Stimulated activated CD8-positive, alpha-beta memory T cell treated with anti-CD3 and anti-CD28 coated beads, Interleukin-15, amount 100 ng/mL, for 24 hours (primary cell): ENCODE measurements at regions not wholly inside any gene's neighbourhood (a gene's known extent, or its start where the extent isn't known, plus 50 kb on each side); places are given as distances from the start of the nearest gene placed in this dataset.

Experiments used
- DNase-seq: peaks from one replicate; pipeline ENCODE4 v3.0.0-alpha.2; 2020; ENCODE audit warnings: low read depth

DNA sequence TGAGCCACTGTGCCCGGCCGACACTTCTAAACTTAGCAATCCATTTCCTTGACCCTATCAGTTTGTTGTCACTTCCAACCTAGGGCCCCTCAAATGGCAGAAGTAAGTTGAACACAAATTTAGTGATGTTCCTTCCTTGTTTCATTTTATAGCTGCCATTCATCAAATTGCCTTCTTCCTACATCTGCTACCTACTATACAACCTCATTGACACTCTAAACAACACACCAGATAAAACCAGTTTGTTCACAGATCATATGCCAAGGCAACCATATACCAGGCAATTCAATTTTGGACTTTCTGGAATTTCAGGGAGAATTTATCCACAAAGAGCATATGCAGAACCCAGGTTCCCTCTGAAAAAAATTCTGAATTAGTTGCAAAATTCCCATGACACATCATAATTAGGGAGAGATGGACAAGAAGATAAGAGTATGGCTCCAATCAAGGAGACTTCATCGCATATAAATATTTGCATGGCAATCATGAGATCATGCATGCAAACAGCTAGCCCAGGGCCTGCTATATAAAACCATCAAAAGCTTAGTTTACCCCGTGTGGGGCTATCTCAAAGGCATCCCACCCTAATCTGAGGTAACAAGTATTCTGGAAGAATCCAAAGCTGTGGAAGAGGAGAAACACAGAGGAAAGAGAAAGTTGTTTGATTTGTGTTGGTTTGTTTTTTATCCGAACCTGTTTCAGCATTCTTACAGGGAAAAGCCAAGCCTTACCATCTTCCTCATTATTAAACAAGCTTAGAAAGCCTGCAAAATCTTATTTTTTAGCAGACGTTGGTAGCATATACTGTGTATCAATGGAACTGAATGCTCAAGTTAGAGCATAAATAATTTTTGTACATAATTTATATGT is 132.8 kb upstream of the TNFAIP3 start:
- no peak for DNase-seq

DNA sequence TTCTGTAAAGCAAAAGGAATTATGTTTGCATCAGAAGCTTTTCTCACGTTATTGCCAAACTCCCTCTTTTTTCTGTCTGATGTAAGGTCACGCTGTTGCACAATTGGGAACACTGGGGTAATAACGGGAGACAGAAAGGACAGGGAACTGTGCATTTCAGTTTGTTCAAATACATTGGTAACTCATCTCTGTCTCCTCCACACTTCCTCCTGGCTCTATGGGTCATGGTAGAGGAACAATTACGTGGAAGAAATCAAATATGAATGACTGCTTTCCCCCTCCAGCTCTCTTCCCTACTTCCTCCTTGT is 132.2 kb upstream of the TNFAIP3 start:
- no peak for DNase-seq

- no peak for DNase-seq
Observed at GRCh38 chr6:137736048-137736818, 130.8 kb upstream of the TNFAIP3 start.

- DNase-seq = no peak
Observed at GRCh38 chr6:137736911-137737310, 130.1 kb upstream of the TNFAIP3 start.

- DNase-seq = no peak
Observed at GRCh38 chr6:137737836-137738596, 129.0 kb upstream of the TNFAIP3 start.

- DNase-seq = no peak
Observed at GRCh38 chr6:137738931-137739504, 128.0 kb upstream of the TNFAIP3 start.

DNA sequence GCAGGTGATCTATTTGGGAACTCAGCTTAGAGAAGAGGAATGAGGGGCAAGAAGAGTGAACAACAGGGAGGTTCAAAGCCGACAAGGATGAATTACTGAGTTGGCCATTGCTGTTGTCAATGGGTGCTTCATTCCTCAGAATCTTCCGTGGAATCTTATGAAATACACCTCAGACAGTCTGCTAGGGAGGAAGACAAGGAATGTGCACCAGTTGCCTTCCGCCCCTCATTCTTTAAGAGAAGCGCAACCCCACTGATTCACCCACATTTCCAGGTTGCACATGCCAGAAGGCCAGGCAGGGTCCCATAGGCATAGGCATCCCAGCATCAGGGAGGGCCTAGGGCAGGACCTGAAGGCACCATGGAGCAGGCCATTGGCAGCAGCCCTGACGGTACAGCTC is 127.5 kb upstream of the TNFAIP3 start:
- no peak for DNase-seq

- no peak for DNase-seq
Observed at GRCh38 chr6:137740091-137740755, 126.8 kb upstream of the TNFAIP3 start.

DNA sequence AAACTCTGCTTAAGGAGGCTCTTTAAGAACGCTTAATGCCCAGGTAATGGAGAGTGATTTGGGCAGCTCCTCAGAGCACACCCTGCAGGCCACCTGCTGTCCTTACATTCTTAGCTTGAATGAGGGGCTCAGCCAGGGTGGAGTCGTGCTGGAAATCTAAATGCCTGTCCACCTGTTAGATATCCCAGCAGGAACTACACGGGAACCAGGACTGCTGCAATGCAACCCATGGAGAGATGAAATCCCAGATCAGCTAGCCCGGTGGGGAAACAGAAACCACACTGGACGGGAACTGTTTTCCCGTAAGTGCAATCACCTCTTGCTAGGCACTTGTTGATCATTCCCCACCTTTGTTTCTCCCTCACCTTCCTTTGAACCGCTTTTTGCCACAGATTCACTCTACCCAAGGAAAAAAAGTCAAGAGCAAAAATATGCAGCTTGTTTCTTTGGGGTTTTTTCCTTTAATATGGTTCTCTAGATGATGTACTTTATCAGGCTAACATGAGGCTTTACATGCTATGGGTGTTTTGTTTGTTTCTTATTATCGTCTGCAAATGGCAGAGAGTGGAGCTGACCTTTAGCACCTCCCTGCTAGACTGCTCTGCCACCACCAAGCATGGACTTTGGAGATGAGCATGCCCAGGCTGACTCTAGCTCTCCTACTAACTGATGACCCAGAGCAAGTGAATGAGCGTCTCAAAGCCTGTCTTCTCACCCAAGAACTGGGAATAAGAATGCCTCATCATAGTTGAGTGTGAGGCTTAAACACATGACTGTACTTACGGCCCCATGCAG is 125.9 kb upstream of the TNFAIP3 start:
- DNase-seq = no peak

DNA sequence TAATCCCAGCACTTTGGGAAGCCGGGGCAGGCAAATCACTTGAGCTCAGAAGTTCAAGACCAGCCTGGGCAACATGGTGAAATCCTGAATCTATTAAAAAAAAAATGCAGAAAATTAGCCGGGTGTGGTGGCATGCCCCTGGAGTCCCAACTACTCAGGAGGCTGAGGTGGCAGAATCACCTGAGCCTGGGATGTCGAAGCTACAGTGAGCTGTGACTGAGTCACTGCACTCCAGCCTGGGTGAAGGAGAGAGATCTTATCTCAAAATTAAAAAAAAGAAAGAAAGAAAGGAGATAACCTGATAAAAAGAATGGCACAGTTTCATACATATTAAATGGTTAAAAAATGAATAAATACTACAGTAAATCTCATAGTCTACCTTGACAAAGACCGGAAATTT is 123.6 kb upstream of the TNFAIP3 start:
- DNase-seq = no peak

DNA sequence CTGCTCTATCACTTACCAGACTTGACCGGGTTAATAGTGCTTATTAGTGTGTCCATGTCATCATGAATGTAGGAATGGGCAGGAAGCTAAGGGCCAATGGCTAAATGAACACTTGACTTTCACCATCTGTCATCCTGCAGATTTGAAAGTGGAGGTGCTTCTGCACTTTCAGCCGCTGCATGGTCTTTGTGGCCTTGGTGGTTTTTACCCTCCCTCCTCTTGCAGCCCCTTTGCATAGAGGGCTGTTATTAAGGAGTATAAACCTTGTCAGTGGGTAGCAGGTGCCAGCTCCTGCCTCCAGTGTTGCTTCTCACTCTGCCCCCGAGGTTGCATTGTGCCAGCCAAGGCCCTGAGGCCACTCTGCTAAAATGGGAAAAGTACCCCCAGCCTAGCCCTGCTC is 122.2 kb upstream of the TNFAIP3 start:
- no peak for DNase-seq

- DNase-seq = no peak
Observed at GRCh38 chr6:137745321-137745720, 121.7 kb upstream of the TNFAIP3 start.

DNA sequence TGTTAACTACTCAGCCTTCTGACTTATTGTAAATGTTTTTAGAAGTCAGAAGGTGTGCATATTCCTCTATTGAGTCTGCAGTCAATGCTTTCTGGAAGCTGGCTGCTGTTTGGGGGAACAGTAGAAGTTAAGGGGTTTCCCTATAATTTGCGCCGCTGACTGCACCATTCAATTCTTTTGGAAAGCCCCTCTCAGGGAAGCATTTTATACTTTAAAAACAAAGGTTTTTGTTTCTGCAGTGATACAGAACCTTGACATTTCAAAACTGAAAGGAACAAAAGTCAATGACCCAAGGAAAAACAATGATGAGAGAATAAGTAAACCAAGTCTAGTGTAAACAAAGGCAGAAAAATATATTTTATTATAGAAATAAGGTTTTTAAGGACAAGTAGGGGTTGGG is 120.8 kb upstream of the TNFAIP3 start:
- no peak for DNase-seq

DNA sequence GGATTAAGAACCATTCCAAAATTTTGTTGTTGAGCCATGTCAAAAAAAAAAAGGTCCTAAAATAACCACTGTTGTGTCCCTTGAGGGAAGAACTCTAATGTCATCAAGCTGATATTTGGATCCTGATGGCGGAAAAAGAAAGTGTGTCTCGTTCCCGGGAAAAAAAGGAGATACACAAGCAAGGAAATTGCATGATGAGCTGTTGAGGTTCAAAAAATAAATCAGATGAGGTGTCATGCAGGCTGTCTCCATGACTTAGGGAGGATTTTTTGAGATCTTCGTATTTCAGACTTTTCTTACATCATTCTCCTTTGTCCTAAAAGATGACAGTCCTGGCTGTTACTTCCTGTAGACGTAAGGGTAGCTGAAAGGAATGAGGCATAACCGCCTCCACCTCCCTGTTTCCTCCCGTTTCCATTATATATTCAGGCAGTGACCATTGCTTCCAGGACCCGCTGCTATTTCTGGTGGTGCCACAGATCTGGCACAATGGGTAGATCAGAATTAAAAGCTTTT is 117.3 kb upstream of the TNFAIP3 start:
- no peak for DNase-seq

DNA sequence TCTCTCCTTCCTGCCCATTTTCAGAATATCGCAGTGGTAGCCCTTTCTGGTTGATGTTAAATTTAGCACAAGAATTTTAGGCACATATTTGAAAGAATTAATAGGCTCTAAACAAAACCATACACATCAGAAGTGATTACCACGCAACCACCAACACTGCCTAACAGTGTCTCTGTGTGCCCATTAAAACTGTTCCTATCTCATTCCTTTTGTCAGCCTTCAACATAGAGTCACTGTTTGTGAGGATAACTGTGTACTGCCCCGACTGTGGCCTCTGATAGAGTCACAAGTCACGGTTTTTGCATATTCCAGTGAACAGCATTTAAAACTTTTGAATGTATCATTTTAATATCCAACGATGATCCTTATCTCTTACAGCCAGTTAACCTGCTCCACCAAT is 116.8 kb upstream of the TNFAIP3 start:
- no peak for DNase-seq

DNA sequence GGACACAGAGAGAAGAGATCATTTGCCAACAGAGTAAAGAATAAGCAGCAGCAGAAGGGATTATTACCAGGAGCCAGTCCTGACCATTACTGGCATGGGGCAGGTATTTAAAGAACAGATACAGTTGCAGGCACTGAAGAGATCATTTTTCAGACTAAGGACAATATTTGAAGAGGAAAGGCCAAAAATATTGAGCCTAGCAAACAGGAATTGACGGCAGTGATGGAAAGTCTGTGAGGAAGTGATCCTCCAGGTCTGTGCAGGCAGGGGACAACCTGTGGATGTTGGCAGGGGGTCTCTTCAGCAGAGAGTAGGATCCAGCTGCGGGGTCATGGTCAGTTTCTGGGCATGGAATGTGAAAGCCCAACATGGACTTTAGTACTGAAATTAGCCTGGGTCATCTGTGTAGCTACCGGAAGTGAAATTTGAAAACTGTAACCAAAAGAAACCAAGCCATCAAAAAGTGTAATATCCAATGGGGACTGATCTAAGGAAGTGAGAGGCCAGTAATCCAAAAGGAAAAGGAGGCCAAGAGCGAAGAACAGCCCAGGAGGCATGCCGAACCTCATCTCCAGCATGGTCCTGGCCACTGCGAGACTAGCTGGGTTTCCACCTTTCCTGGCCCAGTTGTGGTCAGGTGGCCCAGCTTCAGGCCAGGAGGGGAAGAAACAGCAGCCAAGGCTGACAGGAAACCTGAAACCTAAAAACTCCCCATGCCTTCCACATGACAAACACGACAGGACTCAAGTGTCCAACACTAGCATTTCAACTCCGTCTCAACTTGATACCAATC is 115.1 kb upstream of the TNFAIP3 start:
- no peak for DNase-seq

DNA sequence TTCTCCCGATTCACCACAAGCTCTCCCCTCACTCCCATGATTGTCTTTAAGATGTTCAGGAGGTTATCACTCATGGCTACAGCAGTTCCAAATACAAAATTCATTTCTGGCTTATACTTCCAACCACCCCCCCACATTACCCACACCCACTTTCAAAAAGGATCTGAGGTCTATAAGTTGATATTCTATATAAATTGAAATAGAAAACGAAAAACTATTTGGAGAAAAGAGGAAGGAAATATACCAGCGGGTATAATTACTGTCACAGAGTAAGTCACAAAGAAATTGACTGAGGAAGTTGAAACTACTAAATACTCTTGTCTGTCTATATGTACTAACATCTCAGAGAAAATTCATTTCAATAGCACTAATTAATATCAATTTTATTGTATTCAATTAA is 112.7 kb upstream of the TNFAIP3 start:
- DNase-seq = no peak

DNA sequence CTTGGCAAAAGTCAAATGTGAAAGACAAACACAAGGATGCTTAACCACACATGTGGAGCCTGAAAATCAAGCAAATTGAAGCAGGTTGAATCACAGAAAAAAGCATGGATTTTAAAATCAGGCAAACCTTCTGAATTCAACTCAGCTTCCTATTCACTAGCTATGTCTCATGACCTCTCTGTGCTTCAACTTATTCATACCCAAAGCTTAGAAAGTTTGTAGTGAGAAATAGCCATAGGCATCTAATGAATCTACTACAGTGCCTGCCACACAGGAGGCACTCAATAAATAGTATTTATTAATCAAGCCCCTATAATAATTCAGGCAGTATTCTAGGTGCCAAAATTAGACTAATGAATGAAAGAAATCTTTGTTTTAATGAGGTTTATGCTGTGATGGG is 112.2 kb upstream of the TNFAIP3 start:
- no peak for DNase-seq

DNA sequence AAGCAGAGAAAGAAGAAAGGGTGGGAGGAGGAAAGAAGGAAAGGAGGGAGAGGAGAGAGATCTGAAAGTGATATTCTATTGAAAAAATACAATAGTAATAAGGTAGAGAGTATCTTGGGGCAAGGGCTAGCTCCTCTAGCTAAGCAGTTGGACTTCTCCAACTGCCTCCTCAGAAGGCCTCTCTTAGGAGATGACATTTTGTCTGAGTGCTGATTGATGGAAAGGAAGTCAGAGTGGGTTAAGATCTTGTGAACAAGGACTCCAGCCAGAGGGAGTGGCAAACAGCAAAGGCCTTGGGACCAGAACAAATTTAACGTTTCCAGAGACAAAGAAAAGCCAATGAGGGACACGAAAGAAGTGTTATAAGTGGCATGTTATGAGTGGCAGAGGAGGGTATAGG is 111.8 kb upstream of the TNFAIP3 start:
- no peak for DNase-seq

- DNase-seq = no peak
Observed at GRCh38 chr6:137756788-137757187, 110.3 kb upstream of the TNFAIP3 start.
